NB4 (cell line): ENCODE measurements at regions not wholly inside any gene's neighbourhood (a gene's known extent, or its start where the extent isn't known, plus 50 kb on each side); places are given as distances from the start of the nearest gene placed in this dataset.

Experiments used
- DNase-seq: peaks from one replicate; pipeline ENCODE4 v3.0.0; 2010; ENCODE audit warnings: low read depth
- H3K4me3 ChIP-seq: one replicate; pipeline ENCODE4 v1.5.1; 2011; ENCODE audit warnings: mild to moderate bottlenecking, low read depth, low read length, moderate library complexity
- MYC ChIP-seq: IDR thresholded peaks from 2 replicates; pipeline ENCODE4 v1.6.1; 2011; ENCODE audit warnings: low read depth, low read length
- POLR2A ChIP-seq: IDR thresholded peaks from 2 replicates; pipeline ENCODE4 v1.6.1; 2011; ENCODE audit warnings: mild to moderate bottlenecking; ENCODE audit not compliant: insufficient read length; ENCODE audit errors: extremely low read depth
- TF ChIP-seq, protein P1 (sequence below): IDR thresholded peaks from 2 replicates; pipeline ENCODE4 v1.6.1; 2011; ENCODE audit warnings: low read depth, low read length
- TF ChIP-seq, protein P2 (sequence below): IDR thresholded peaks from one replicate; pipeline ENCODE4 v1.5.1; 2012; ENCODE audit warnings: low read depth, low read length

GRCh38 chr15:96544162-96544756 is 213.8 kb downstream of the NR2F2 start:
- DNase-seq: no peak
- no peak for TF ChIP-seq MYC
- no peak overlapping the region for H3K4me3 ChIP-seq

- no peak overlapping the region for H3K4me3 ChIP-seq
Measured at GRCh38 chr15:96549136-96549535, 218.6 kb downstream of the NR2F2 start.

DNA sequence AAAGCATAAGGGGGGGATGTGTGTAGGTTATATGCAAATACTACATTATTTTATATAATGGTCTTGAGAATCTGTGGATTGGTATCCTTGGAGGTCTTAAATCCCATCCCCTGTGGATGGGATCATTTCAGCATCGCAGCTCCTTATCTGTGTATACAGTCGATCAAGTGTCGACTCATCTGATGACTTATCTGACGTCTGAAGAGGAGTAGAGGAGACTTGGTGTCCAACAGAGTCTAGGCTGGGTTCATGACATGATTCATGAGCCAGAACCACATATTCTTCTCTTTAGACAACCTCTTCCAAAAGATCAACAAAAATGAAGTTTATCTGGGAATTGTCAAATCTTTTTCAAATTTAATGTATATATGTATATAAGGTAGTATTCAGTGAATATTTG is 220.7 kb downstream of the NR2F2 start:
- no peak overlapping the region for H3K4me3 ChIP-seq
- no peak for DNase-seq
- TF ChIP-seq MYC: no peak

More at GRCh38 chr15:96549136-96549535, 218.6 kb downstream of the NR2F2 start:
- TF ChIP-seq, protein P1, sequence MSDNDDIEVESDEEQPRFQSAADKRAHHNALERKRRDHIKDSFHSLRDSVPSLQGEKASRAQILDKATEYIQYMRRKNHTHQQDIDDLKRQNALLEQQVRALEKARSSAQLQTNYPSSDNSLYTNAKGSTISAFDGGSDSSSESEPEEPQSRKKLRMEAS: no peak
- TF ChIP-seq, protein P2, sequence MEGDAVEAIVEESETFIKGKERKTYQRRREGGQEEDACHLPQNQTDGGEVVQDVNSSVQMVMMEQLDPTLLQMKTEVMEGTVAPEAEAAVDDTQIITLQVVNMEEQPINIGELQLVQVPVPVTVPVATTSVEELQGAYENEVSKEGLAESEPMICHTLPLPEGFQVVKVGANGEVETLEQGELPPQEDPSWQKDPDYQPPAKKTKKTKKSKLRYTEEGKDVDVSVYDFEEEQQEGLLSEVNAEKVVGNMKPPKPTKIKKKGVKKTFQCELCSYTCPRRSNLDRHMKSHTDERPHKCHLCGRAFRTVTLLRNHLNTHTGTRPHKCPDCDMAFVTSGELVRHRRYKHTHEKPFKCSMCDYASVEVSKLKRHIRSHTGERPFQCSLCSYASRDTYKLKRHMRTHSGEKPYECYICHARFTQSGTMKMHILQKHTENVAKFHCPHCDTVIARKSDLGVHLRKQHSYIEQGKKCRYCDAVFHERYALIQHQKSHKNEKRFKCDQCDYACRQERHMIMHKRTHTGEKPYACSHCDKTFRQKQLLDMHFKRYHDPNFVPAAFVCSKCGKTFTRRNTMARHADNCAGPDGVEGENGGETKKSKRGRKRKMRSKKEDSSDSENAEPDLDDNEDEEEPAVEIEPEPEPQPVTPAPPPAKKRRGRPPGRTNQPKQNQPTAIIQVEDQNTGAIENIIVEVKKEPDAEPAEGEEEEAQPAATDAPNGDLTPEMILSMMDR: no peak
- TF ChIP-seq POLR2A (no peak), MYC (no peak)
- no peak for DNase-seq

GRCh38 chr15:96551722-96552121 is 221.2 kb downstream of the NR2F2 start:
- TF ChIP-seq MYC (no peak), POLR2A (no peak)
- TF ChIP-seq, protein P2: no peak
- TF ChIP-seq, protein P1: no peak
- no peak overlapping the region for H3K4me3 ChIP-seq
- no peak for DNase-seq

- no peak overlapping the region for H3K4me3 ChIP-seq
- TF ChIP-seq MYC: no peak
- TF ChIP-seq, protein P1: no peak
- TF ChIP-seq POLR2A: no peak
- TF ChIP-seq, protein P2: no peak
- DNase-seq: no peak
Measured at GRCh38 chr15:96553006-96553405, 222.5 kb downstream of the NR2F2 start.

DNA sequence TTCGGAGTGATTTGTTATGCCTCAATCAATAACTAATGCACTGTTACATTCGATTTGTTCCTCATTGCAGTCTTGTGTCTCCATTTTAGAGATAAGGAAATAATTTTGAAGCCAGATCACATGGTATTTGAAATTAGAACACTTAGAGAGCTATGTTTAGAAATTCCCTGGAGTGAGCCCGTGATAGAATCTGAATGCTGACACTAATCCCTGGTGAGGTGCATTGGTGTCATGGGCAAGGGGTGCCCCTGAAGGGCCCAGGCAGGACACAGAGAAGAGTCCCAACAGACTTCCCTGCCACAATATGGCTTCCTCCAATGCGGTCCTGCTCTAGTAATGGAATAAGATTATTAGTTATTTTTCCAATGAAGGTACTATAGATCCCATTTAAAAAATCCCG is 223.0 kb downstream of the NR2F2 start:
- no peak for DNase-seq
- H3K4me3 ChIP-seq: no peak overlapping the region
- TF ChIP-seq, protein P1: no peak
- TF ChIP-seq, protein P2: no peak
- TF ChIP-seq MYC (no peak), POLR2A (no peak)

DNA sequence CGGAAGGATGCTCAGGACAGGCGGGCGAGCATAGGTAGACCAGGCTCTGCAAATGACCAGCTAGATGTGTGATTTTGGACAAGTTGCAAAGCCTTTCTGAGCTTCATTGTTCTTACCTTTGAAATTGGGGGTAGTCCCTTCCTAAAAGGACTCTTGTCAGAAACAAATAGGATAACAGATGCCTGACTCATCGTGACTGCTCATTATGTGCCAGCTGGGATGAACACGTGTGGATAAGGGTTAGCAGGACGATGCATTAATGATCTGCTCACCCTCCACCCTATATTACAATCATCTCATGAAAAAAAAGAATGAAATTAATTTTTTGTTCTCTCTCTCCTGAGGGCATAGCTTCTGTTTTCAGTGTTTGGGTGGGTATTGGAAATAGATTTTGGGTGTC is 223.4 kb downstream of the NR2F2 start:
- H3K4me3 ChIP-seq: no peak overlapping the region
- TF ChIP-seq MYC: no peak
- TF ChIP-seq POLR2A: no peak
- TF ChIP-seq, protein P2: no peak
- TF ChIP-seq, protein P1: no peak
- no peak for DNase-seq
